ENCODE measurements at regions not wholly inside any gene's neighbourhood (a gene's known extent, or its start where the extent isn't known, plus 50 kb on each side); places are given as distances from the start of the nearest gene placed in this dataset.

- TF ChIP-seq POLR2A (IDR thresholded peaks at IDR 0.05) (no peak), CTCF (IDR thresholded peaks at IDR 0.05) (no peak)
Observed at GRCh38 chr22:25395468-25395867, 169.0 kb upstream of the GRK3 start.
